Transverse colon (tissue), 3 donors: ENCODE measurements at regions not wholly inside any gene's neighbourhood (a gene's known extent, or its start where the extent isn't known, plus 50 kb on each side); places are given as distances from the start of the nearest gene placed in this dataset.

Source experiments
- EP300 ChIP-seq: sonication (generic); formaldehyde crosslinking; IDR thresholded peaks from one replicate; pipeline ENCODE4 v1.6.1; 2017; ENCODE audit warnings: antibody characterized with exemption, low read depth
- POLR2A ChIP-seq: fragments of 450-650 bp; IDR thresholded peaks from one replicate; pipeline ENCODE4 v1.6.1; 2016; ENCODE audit warnings: antibody characterized with exemption, mild to moderate bottlenecking, moderate library complexity
- TF ChIP-seq, protein P1 (sequence below), 5 experiments: fragments of 200-600 bp in 3 of 5; fragments of 450-650 bp in 2 of 5; sonication (generic) in 3 of 5; IDR thresholded peaks; 1 replicate in 2 of 5; 2 replicates in 3 of 5; pipeline ENCODE4 v1.5.1; 2016 to 2017; ENCODE audit warnings: antibody characterized with exemption in 5 of 5, inconsistent platforms in 3 of 5, mild to moderate bottlenecking in 2 of 5, moderate library complexity in 1 of 5

DNA sequence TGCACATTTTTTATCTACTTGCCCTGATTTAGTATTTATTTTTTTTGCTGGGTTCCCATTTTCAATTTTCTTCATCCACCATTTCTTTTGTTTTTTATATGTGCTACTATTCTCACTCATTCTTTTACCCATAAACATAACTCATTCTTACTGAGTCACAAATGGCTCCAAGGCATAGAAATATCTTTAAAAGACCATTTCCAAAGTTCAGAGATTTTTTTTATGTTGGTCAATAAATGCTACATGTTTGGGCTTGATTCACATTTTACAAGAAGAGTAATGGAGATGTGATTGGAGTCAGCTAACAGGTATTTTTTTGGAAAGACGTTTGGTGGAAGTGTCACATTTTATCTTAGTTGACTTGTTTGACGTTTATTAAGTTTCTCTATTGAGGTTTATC is 1303.2 kb upstream of the LRRTM3 start:
- TF ChIP-seq, protein P1, sequence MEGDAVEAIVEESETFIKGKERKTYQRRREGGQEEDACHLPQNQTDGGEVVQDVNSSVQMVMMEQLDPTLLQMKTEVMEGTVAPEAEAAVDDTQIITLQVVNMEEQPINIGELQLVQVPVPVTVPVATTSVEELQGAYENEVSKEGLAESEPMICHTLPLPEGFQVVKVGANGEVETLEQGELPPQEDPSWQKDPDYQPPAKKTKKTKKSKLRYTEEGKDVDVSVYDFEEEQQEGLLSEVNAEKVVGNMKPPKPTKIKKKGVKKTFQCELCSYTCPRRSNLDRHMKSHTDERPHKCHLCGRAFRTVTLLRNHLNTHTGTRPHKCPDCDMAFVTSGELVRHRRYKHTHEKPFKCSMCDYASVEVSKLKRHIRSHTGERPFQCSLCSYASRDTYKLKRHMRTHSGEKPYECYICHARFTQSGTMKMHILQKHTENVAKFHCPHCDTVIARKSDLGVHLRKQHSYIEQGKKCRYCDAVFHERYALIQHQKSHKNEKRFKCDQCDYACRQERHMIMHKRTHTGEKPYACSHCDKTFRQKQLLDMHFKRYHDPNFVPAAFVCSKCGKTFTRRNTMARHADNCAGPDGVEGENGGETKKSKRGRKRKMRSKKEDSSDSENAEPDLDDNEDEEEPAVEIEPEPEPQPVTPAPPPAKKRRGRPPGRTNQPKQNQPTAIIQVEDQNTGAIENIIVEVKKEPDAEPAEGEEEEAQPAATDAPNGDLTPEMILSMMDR (IDR thresholded peaks at IDR 0.05): no peak
- TF ChIP-seq POLR2A (no peak), EP300 (no peak)
